HepG2 (cell line): ENCODE measurements at regions not wholly inside any gene's neighbourhood (a gene's known extent, or its start where the extent isn't known, plus 50 kb on each side); places are given as distances from the start of the nearest gene placed in this dataset.

Experiments used
- ATAC-seq: fragments of 200-7000 bp; cut with Tn5 transposase; 3 replicates; pipeline ENCODE4 v1.9.1; 2020; ENCODE audit warnings: mild to moderate bottlenecking, moderate library complexity
- BruUV-seq: library from RNA; stranded (reverse); fragments of 400-500 nt; replicated peaks from 2 replicates; lab custom pipeline; 2021; lab: Mats Ljungman, UMichigan
- CTCF ChIA-PET: fragments of 300-600 bp; formaldehyde crosslinking; extraction: SDS; loops from one replicate; lab custom pipeline; 2021; ENCODE audit warnings: low total read pairs, inconsistent platforms, low intra/inter-chr PET ratio; lab: Yijun Ruan, JAX
- POLR2A ChIA-PET: fragments of 350-600 bp; sonication (Branson Sonifier 250); formaldehyde crosslinking; loops from one replicate; lab custom pipeline; 2020; ENCODE audit warnings: antibody characterized with exemption, inconsistent platforms; lab: Yijun Ruan, JAX
- DNase-seq: peaks from one replicate; pipeline ENCODE4 v3.0.0-alpha.2; 2015; ENCODE audit warnings: low spot score
- FAIRE-seq: peaks from 3 replicates; lab custom pipeline; 2011; peaks lifted over from hg19 to GRCh38; lab: Jason Lieb, UNC
- H2AFZ ChIP-seq: one replicate; pipeline ENCODE4 v1.6.1; 2011; ENCODE audit warnings: low read length, inconsistent platforms
- H3K27ac ChIP-seq: fragments of 300-600 bp; 3 replicates; pipeline ENCODE4 v1.8.0; 2011; ENCODE audit warnings: mixed run types, mild to moderate bottlenecking, mixed read lengths, low read length, inconsistent platforms; ENCODE audit not compliant: insufficient read depth; ENCODE audit errors: extremely low read length
- H3K27me3 ChIP-seq, 2 experiments: fragments of 200-600 bp in 1 of 2; 2 replicates in 1 of 2; 3 replicates in 1 of 2; pipeline versions ENCODE4 v1.6.0 to v1.8.0; 2011; ENCODE audit warnings: low read length in 2 of 2, mild to moderate bottlenecking in 2 of 2, moderate library complexity in 2 of 2, inconsistent platforms in 1 of 2; ENCODE audit not compliant: insufficient read depth in 2 of 2, control insufficient read depth in 1 of 2
- H3K36me3 ChIP-seq, 2 experiments: fragments of 200-600 bp in 1 of 2; replicated peaks in 1 of 2; 2 replicates in 1 of 2; 3 replicates in 1 of 2; pipeline versions ENCODE4 v1.5.1 to v1.8.0; 2011; ENCODE audit warnings: low read length in 2 of 2, inconsistent platforms in 1 of 2; ENCODE audit not compliant: insufficient read depth in 2 of 2, control insufficient read depth in 1 of 2
- H3K4me1 ChIP-seq: 2 replicates; pipeline ENCODE4 v1.5.1; 2012; ENCODE audit warnings: low read length, inconsistent platforms; ENCODE audit not compliant: insufficient read depth
- H3K4me2 ChIP-seq: 2 replicates; pipeline ENCODE4 v1.6.0; 2011; ENCODE audit warnings: low read depth, low read length, inconsistent platforms
- H3K4me3 ChIP-seq, 3 experiments: fragments of 200-600 bp in 1 of 3; sonication (generic), shearing (Covaris generic) in 1 of 3; replicated peaks in 1 of 3; 2 replicates each; pipeline ENCODE4 v1.5.1; 2011 to 2016; ENCODE audit warnings: low read length in 3 of 3, inconsistent platforms in 2 of 3, low read depth in 2 of 3, mild to moderate bottlenecking in 2 of 3, control low read depth in 1 of 3, mixed read lengths in 1 of 3; ENCODE audit not compliant: insufficient read depth in 1 of 3
- H3K79me2 ChIP-seq: one replicate; pipeline ENCODE4 v1.6.1; 2011; ENCODE audit warnings: low read length, inconsistent platforms; ENCODE audit not compliant: insufficient read depth
- H3K9ac ChIP-seq: 2 replicates; pipeline ENCODE4 v1.6.0; 2011; ENCODE audit warnings: mild to moderate bottlenecking, low read depth, low read length, inconsistent platforms; ENCODE audit not compliant: insufficient read depth
- H3K9me3 ChIP-seq: 2 replicates; pipeline ENCODE4 v1.5.1; 2012; ENCODE audit warnings: mild to moderate bottlenecking, low read length
- H4K20me1 ChIP-seq: 2 replicates; pipeline ENCODE4 v1.6.0; 2011; ENCODE audit warnings: inconsistent platforms, mild to moderate bottlenecking, low read length, moderate library complexity; ENCODE audit not compliant: insufficient read depth
- ATF2 ChIP-seq: sonication (generic); formaldehyde crosslinking; IDR thresholded peaks from 2 replicates; pipeline ENCODE4 v1.4.0; 2020; ENCODE audit warnings: missing genetic modification reagents
- BRF2 ChIP-seq: sonication (generic); formaldehyde crosslinking; IDR thresholded peaks from 2 replicates; pipeline ENCODE4 v1.8.1; 2022; ENCODE audit warnings: mild to moderate bottlenecking, missing genetic modification reagents
- ESRRA ChIP-seq: sonication (generic); formaldehyde crosslinking; IDR thresholded peaks from 2 replicates; pipeline ENCODE4 v1.5.1; 2020; ENCODE audit warnings: mild to moderate bottlenecking, low read depth, missing genetic modification reagents
- RAD51 ChIP-seq: fragments of 450-650 bp; IDR thresholded peaks from 2 replicates; pipeline ENCODE4 v1.6.1; 2016; ENCODE audit warnings: borderline replicate concordance
- SMARCC2 ChIP-seq: fragments of 450-650 bp; IDR thresholded peaks from 2 replicates; pipeline ENCODE4 v1.6.1; 2017; ENCODE audit warnings: antibody characterized with exemption, mild to moderate bottlenecking
- SOX13 ChIP-seq, 3 experiments: fragments of 450-650 bp in 1 of 3; sonication (generic) in 1 of 3; formaldehyde crosslinking in 1 of 3; IDR thresholded peaks in 2 of 3; conservative IDR thresholded peaks in 1 of 3; 2 replicates each; pipeline versions ENCODE4 v1.5.0 to v1.6.1; 2016 to 2020; ENCODE audit warnings: antibody characterized with exemption in 1 of 3, mild to moderate bottlenecking in 1 of 3, missing compliant biosample characterization in 1 of 3, missing genetic modification reagents in 1 of 3, moderate library complexity in 1 of 3
- TBX3 ChIP-seq: fragments of 450-650 bp; IDR thresholded peaks from 2 replicates; pipeline ENCODE4 v1.6.1; 2017; ENCODE audit warnings: antibody characterized with exemption, mild to moderate bottlenecking, inconsistent platforms, borderline replicate concordance
- ZNF383 ChIP-seq: sonication (generic); formaldehyde crosslinking; IDR thresholded peaks from 2 replicates; pipeline ENCODE4 v1.4.0; 2020; ENCODE audit warnings: missing genetic modification reagents, mild to moderate bottlenecking, borderline replicate concordance
- WGBS: methylation state at CpG from one replicate; pipeline ENCODE4 v1.1.6; 2017; ENCODE audit warnings: low lambda C conversion rate; 5-methylcytosine and 5-hydroxymethylcytosine counted together
- in situ Hi-C: cut with HindIII; loops from 2 replicates; pipeline ENCODE4 v1.10.0; 2017; ENCODE audit warnings: low pct_unique_long_range_greater_than_20kb; ENCODE audit not compliant: extremely low pct_ligation_motif_present
- intact Hi-C: fragments of 100-400 bp; cut with micrococcal nuclease; formaldehyde crosslinking; loops from one replicate; pipeline ENCODE4 v1.10.0; 2022; ENCODE audit not compliant: unreplicated experiment

- TF ChIP-seq TBX3 (no peak), BRF2 (CRISPR knock-in tag) (no peak), SOX13 (IDR thresholded peaks at IDR 0.05) (no peak), SOX13 (CRISPR knock-in tag; conservative IDR thresholded peaks at IDR 0.05 in 1 of 2, IDR thresholded peaks at IDR 0.05 in 1 of 2) (no peak), ESRRA (CRISPR knock-in tag) (no peak), RAD51 (no peak), ATF2 (no peak), SMARCC2 (no peak), ZNF383 (CRISPR knock-in tag) (no peak)
- no peaks in the 10 kb centered on the region for H4K20me1 ChIP-seq
- no peaks in the 10 kb centered on the region for H3K4me1 ChIP-seq
- no peak for FAIRE-seq
- ChIA-PET CTCF (no interaction called here), POLR2A (no interaction called here)
- BruUV-seq = no TSS peak
- in situ Hi-C loops = no loop called here
- no peak overlapping the region for H3K4me3 ChIP-seq
- no peaks in the 10 kb centered on the region for H3K27me3 ChIP-seq
- no peak for ATAC-seq
- no peak overlapping the region for H2AFZ ChIP-seq
- no peak overlapping the region for H3K27ac ChIP-seq
- H3K36me3 ChIP-seq = no peaks in the 10 kb centered on the region
- 30% methylated on average over 2 of the region's 2 CpGs for WGBS
- no peak overlapping the region for H3K4me2 ChIP-seq
- H3K9ac ChIP-seq = no peak overlapping the region
- H3K79me2 ChIP-seq = no peaks in the 10 kb centered on the region
- no peaks in the 10 kb centered on the region for H3K9me3 ChIP-seq
- intact Hi-C loops = no loop called here
- DNase-seq = no peak
These were observed 335.0 kb downstream of the NR4A2 start for GRCh38 chr2:155997538-155997937.
